Endothelial cell of umbilical vein (primary cell): ENCODE measurements at regions not wholly inside any gene's neighbourhood (a gene's known extent, or its start where the extent isn't known, plus 50 kb on each side); places are given as distances from the start of the nearest gene placed in this dataset.

Experiments used
- BruUV-seq: library from RNA; stranded (reverse); fragments of 400-500 nt; replicated peaks from 2 replicates; lab custom pipeline; 2021; lab: Mats Ljungman, UMichigan
- CTCF ChIA-PET: fragments of 300-600, 350-600 bp; sonication (Branson Sonifier 250); formaldehyde crosslinking; loops from one replicate; lab custom pipeline; 2021; ENCODE audit warnings: antibody characterized with exemption, inconsistent platforms; lab: Charles Lee
- POLR2A ChIA-PET: fragments of 300-600, 350-600 bp; sonication (Branson Sonifier 250); formaldehyde crosslinking; loops from one replicate; lab custom pipeline; 2021; ENCODE audit warnings: antibody characterized with exemption, inconsistent platforms; lab: Charles Lee
- DNase-seq: peaks from one replicate; pipeline ENCODE4 v3.0.0-alpha.2; 2011; ENCODE audit warnings: low read depth, low spot score
- FAIRE-seq: peaks from 2 replicates; lab custom pipeline; 2011; peaks lifted over from hg19 to GRCh38; lab: Jason Lieb, UNC
- H2AFZ ChIP-seq: 2 replicates; pipeline ENCODE4 v1.6.0; 2012; ENCODE audit warnings: low read depth, low read length, control low read depth, inconsistent platforms
- H3K27ac ChIP-seq: 2 replicates; pipeline ENCODE4 v1.5.1; 2011; ENCODE audit warnings: low read depth, mild to moderate bottlenecking, control low read depth, low read length, moderate library complexity; ENCODE audit not compliant: insufficient read depth
- H3K27me3 ChIP-seq, 2 experiments: 2 replicates each; pipeline versions ENCODE4 v1.6.0 to v1.6.1; 2011; ENCODE audit warnings: low read length in 2 of 2, mixed read lengths in 1 of 2; ENCODE audit not compliant: control insufficient read depth in 2 of 2, insufficient read depth in 2 of 2
- H3K36me3 ChIP-seq, 2 experiments: 2 replicates in 1 of 2; 3 replicates in 1 of 2; pipeline ENCODE4 v1.5.1; 2011; ENCODE audit warnings: low read length in 2 of 2, mild to moderate bottlenecking in 1 of 2, moderate library complexity in 1 of 2; ENCODE audit not compliant: control insufficient read depth in 2 of 2, insufficient read depth in 2 of 2; ENCODE audit errors: extremely low read depth in 1 of 2
- H3K4me1 ChIP-seq: 3 replicates; pipeline ENCODE4 v1.5.1; 2011; ENCODE audit warnings: mild to moderate bottlenecking, low read length; ENCODE audit not compliant: control insufficient read depth, insufficient read depth; ENCODE audit errors: extremely low read depth
- H3K4me2 ChIP-seq: 2 replicates; pipeline ENCODE4 v1.6.1; 2011; ENCODE audit warnings: low read length, control low read depth, mixed read lengths; ENCODE audit not compliant: insufficient read depth
- H3K4me3 ChIP-seq, 3 experiments: fragments of 200-600 bp in 1 of 3; sonication (generic), shearing (Covaris generic) in 1 of 3; replicated peaks in 1 of 3; 2 replicates each; pipeline ENCODE4 v1.5.1; 2011 to 2016; ENCODE audit warnings: control low read depth in 3 of 3, low read length in 3 of 3, mild to moderate bottlenecking in 2 of 3, inconsistent platforms in 1 of 3, low read depth in 1 of 3, moderate library complexity in 1 of 3; ENCODE audit not compliant: insufficient read depth in 1 of 3
- H3K79me2 ChIP-seq: 2 replicates; pipeline ENCODE4 v1.6.0; 2012; ENCODE audit warnings: low read length, inconsistent platforms; ENCODE audit not compliant: control insufficient read depth, insufficient read depth
- H3K9ac ChIP-seq: replicated peaks from 2 replicates; pipeline ENCODE3; 2011; ENCODE audit warnings: low read length, control low read depth; ENCODE audit not compliant: insufficient read depth; ENCODE audit errors: extremely low read depth
- H3K9me1 ChIP-seq: replicated peaks from 3 replicates; pipeline ENCODE4 v1.6.0; 2011; ENCODE audit warnings: mild to moderate bottlenecking, low read length; ENCODE audit not compliant: control insufficient read depth, insufficient read depth; ENCODE audit errors: extremely low read depth
- H3K9me3 ChIP-seq: replicated peaks from 2 replicates; pipeline ENCODE4 v1.5.1; 2012; ENCODE audit warnings: low read length, inconsistent platforms; ENCODE audit not compliant: control insufficient read depth, insufficient read depth
- H4K20me1 ChIP-seq: replicated peaks from 2 replicates; pipeline ENCODE3; 2011; ENCODE audit warnings: mild to moderate bottlenecking, low read length; ENCODE audit not compliant: control insufficient read depth, insufficient read depth; ENCODE audit errors: extremely low read depth
- CTCF ChIP-seq, 2 donors: IDR thresholded peaks; 1 replicate in 1 of 2; 2 replicates in 1 of 2; pipeline ENCODE4 v1.5.1; 2011; ENCODE audit warnings: low read length in 2 of 2, mild to moderate bottlenecking in 2 of 2, moderate library complexity in 2 of 2, control low read depth in 1 of 2, inconsistent platforms in 1 of 2, low read depth in 1 of 2; ENCODE audit not compliant: insufficient read depth in 1 of 2; ENCODE audit errors: extremely low read depth in 1 of 2
- EZH2 ChIP-seq: IDR thresholded peaks from 2 replicates; pipeline ENCODE4 v1.6.1; 2012; ENCODE audit warnings: borderline replicate concordance, low read depth, mild to moderate bottlenecking, moderate library complexity, low read length, inconsistent platforms; ENCODE audit not compliant: severe bottlenecking
- FOS ChIP-seq: IDR thresholded peaks from 2 replicates; pipeline ENCODE4 v1.6.1; 2011; ENCODE audit warnings: mild to moderate bottlenecking, low read length, moderate library complexity, borderline replicate concordance; ENCODE audit not compliant: insufficient read depth
- GATA2 ChIP-seq: IDR thresholded peaks from 2 replicates; pipeline ENCODE4 v1.7.0; 2011; ENCODE audit warnings: low read depth, mild to moderate bottlenecking, moderate library complexity, mixed read lengths, low read length; ENCODE audit not compliant: insufficient read length, insufficient read depth
- JUN ChIP-seq: IDR thresholded peaks from 2 replicates; pipeline ENCODE4 v1.6.1; 2011; ENCODE audit warnings: borderline replicate concordance, low read depth; ENCODE audit not compliant: insufficient read length, insufficient read depth
- MAX ChIP-seq: IDR thresholded peaks from 2 replicates; pipeline ENCODE4 v1.6.1; 2011; ENCODE audit not compliant: insufficient read depth, insufficient read length
- MYC ChIP-seq: IDR thresholded peaks from one replicate; pipeline ENCODE4 v1.6.1; 2011; ENCODE audit warnings: mild to moderate bottlenecking, low read depth, low read length
- POLR2A ChIP-seq: IDR thresholded peaks from 2 replicates; pipeline ENCODE4 v1.6.1; 2012; ENCODE audit warnings: low read depth, mild to moderate bottlenecking, control low read depth, low read length
- POLR2AphosphoS5 ChIP-seq: IDR thresholded peaks from 2 replicates; pipeline ENCODE4 v1.6.1; 2012; ENCODE audit warnings: low read depth, mild to moderate bottlenecking, control low read depth, low read length, moderate library complexity; ENCODE audit not compliant: insufficient read depth
- dilution Hi-C: fragments of 300-500 bp; cut with MboI; formaldehyde crosslinking; loops from one replicate; pipeline ENCODE4 v1.15.0; 2019; ENCODE audit warnings: low sequenced_read_pairs; ENCODE audit not compliant: extremely low pct_ligation_motif_present
- intact Hi-C: fragments of 100-400 bp; cut with micrococcal nuclease; formaldehyde crosslinking; loops from one replicate; pipeline ENCODE4 v1.10.0; 2022

GRCh38 chr16:26715969-26716368, 350.8 kb upstream of the C16orf82 start:
- TF ChIP-seq JUN = no peak
- TF ChIP-seq FOS = no peak
- no peak for TF ChIP-seq GATA2
- TF ChIP-seq MAX = no peak
- TF ChIP-seq CTCF (IDR thresholded peaks at IDR 0.05; ENCODE audit: extremely low read depth in 1 of 2, insufficient read depth in 1 of 2, low read depth in 1 of 2, low read length in 2 of 2) = no peak
- no peak for TF ChIP-seq EZH2
- TF ChIP-seq POLR2A = no peak
- no peak for TF ChIP-seq POLR2AphosphoS5
- no peak for TF ChIP-seq MYC
- POLR2A ChIA-PET = no interaction called here

More at GRCh38 chr16:26715969-26716368, 350.8 kb upstream of the C16orf82 start:
- Histone ChIP-seq H3K27me3 (no peaks in the 10 kb centered on the region), H2AFZ (no peak overlapping the region), H3K9me3 (peaks cover 2% of the 10 kb centered on the region), H3K4me3 (no peak overlapping the region), H3K9ac (no peak overlapping the region), H3K9me1 (no peaks in the 10 kb centered on the region), H3K36me3 (no peaks in the 10 kb centered on the region), H3K4me1 (no peaks in the 10 kb centered on the region), H3K27ac (no peak overlapping the region), H4K20me1 (no peaks in the 10 kb centered on the region), H3K79me2 (no peaks in the 10 kb centered on the region), H3K4me2 (no peak overlapping the region)
- dilution Hi-C loops (no loop called here), intact Hi-C loops (no loop called here)
- CTCF ChIA-PET = no interaction called here
- FAIRE-seq = no peak
- BruUV-seq = no TSS peak
- no peak for DNase-seq
